ENCODE measurements at regions not wholly inside any gene's neighbourhood (a gene's known extent, or its start where the extent isn't known, plus 50 kb on each side); places are given as distances from the start of the nearest gene placed in this dataset.

DNA sequence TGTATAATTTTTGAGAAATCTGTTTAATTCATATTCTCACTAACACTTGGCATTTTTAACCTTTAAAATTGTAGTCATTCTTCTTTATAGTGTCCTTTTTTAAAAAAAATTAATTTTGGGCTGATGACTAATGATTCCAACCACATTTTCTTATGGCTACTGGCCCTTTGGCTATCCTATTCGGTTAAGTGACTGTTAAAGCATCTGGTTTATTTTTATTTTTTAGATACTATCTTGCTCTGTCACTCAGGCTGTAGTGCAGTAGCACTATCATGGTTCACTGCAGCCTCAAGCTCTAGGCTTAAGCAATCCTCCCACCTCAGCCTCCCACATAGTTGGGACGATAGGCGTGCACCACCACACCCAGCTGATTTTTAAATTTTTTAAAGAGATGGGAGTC lies 723.2 kb upstream of the CXADR start:
- TF ChIP-seq POLR2A (IDR thresholded peaks at IDR 0.05), result no peak
- TF ChIP-seq, protein P1, sequence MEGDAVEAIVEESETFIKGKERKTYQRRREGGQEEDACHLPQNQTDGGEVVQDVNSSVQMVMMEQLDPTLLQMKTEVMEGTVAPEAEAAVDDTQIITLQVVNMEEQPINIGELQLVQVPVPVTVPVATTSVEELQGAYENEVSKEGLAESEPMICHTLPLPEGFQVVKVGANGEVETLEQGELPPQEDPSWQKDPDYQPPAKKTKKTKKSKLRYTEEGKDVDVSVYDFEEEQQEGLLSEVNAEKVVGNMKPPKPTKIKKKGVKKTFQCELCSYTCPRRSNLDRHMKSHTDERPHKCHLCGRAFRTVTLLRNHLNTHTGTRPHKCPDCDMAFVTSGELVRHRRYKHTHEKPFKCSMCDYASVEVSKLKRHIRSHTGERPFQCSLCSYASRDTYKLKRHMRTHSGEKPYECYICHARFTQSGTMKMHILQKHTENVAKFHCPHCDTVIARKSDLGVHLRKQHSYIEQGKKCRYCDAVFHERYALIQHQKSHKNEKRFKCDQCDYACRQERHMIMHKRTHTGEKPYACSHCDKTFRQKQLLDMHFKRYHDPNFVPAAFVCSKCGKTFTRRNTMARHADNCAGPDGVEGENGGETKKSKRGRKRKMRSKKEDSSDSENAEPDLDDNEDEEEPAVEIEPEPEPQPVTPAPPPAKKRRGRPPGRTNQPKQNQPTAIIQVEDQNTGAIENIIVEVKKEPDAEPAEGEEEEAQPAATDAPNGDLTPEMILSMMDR (IDR thresholded peaks at IDR 0.05), result no peak

DNA sequence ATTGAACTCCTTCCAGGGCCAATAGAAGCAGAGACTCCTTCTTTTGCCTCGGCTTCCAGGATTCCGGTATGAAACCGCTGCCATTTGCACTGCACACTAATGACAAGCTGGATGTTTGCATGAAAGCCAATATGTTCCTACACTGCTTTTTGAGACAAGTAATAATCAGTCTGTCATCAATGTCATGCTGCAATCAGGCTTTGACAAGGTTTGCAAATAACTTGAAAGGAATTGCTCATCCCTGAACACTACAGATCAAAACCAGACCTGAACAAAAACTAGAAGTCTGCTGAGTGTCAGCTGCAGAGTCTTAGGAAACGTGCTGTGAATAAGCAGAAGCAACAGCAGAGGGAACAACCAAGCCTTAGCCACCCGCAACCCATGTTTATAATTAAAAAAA lies 720.7 kb upstream of the CXADR start:
- WGBS, 2 donors, result 59% methylated on average over 5 of the region's 5 CpGs
- intact Hi-C loops (cut with DNase I; ENCODE audit: low total_unique reads), result no loop called here
- DNase-seq (ENCODE audit: low spot score in 2 of 2), result peak in 1 of 2 donors; percentile 15
- TF ChIP-seq, protein P1 (IDR thresholded peaks at IDR 0.05), result no peak
- TF ChIP-seq POLR2A (IDR thresholded peaks at IDR 0.05), result no peak
- no peak overlapping the region for H3K4me3 ChIP-seq (ENCODE audit: low read depth, poor library complexity, severe bottlenecking)

More for the DNA sequence above, 723.2 kb upstream of the CXADR start:
- no peak for DNase-seq (ENCODE audit: low spot score in 2 of 2)
- WGBS, 2 donors, result 54 to 70% methylated on average over 3 of the region's 3 CpGs
- no peak overlapping the region for H3K4me3 ChIP-seq (ENCODE audit: low read depth, poor library complexity, severe bottlenecking)
- intact Hi-C loops (cut with DNase I; ENCODE audit: low total_unique reads), result no loop called here

DNA sequence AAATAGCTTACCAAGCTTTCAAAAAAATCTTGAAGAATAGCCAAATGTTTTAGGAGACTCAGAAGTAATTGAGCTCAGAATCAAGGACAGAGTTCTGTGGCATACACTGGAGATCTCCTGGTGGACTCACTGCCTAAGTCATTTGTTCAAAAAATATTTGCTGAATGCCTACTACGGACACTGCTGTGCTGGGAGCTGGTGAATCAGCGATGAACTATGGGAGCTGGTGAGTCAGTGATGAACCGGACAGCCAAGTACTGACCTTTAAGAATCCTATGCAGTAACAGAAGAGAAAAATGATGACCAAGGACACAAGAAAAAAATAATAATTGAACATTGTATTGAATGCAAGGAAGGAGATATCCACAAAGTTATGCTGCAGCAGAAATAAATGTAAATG lies 717.9 kb upstream of the CXADR start:
- H3K4me3 ChIP-seq (ENCODE audit: low read depth, poor library complexity, severe bottlenecking), result no peak overlapping the region
- 54 to 71% methylated on average over 3 of the region's 3 CpGs for WGBS, 2 donors
- no peak for TF ChIP-seq POLR2A (IDR thresholded peaks at IDR 0.05)
- TF ChIP-seq, protein P1 (IDR thresholded peaks at IDR 0.05), result no peak
- peak in 1 of 2 donors; percentile 16 for DNase-seq (ENCODE audit: low spot score in 2 of 2)
- intact Hi-C loops (cut with DNase I; ENCODE audit: low total_unique reads), result no loop called here

DNA sequence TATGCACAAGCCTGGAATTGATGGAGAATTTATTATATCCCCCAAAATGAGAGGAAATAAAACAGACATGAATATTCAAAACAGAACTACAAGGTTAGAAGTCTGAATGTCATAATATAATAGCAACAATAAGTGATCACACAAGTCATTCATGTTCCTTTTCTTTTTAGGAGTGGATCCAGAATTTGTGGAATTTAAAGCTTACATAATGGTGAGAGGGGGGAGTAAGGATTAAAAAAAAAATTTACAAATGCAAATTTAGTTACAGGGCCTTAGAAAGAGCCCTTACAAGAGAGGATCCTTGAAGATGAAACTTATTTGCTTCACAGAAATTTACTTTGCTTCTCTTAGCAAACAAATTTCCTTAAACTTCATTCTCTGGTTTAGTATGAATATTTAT lies 716.1 kb upstream of the CXADR start:
- H3K4me3 ChIP-seq (ENCODE audit: low read depth, poor library complexity, severe bottlenecking), result no peak overlapping the region
- intact Hi-C loops (cut with DNase I; ENCODE audit: low total_unique reads), result no loop called here
- TF ChIP-seq, protein P1 (IDR thresholded peaks at IDR 0.05), result no peak
- no peak for TF ChIP-seq POLR2A (IDR thresholded peaks at IDR 0.05)
- no peak for DNase-seq (ENCODE audit: low spot score in 2 of 2)

DNA sequence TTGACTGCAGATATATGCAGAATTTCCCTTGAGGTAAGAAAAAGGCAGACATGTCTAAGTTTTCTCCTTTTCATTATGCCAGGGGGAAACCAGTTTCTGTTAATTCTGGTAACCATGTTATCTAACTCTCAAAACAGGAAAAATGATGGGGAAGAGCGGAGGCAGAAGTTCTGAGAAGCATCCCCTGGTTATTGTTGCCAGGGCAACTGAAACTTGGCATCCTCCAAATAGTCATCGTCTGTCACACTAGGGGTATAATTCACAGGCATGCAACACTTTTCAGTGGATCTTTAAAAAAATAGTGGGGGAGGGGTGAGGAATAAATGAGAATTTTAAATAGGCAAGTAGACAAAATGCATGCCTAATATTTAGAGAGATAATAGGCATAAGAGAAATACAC lies 715.3 kb upstream of the CXADR start:
- DNase-seq (ENCODE audit: low spot score in 2 of 2), result no peak
- TF ChIP-seq, protein P1 (IDR thresholded peaks at IDR 0.05), result no peak
- no peak for TF ChIP-seq POLR2A (IDR thresholded peaks at IDR 0.05)
- H3K4me3 ChIP-seq (ENCODE audit: low read depth, poor library complexity, severe bottlenecking), result no peak overlapping the region
- intact Hi-C loops (cut with DNase I; ENCODE audit: low total_unique reads), result no loop called here
- 59 to 76% methylated on average over 2 of the region's 2 CpGs for WGBS, 2 donors

DNA sequence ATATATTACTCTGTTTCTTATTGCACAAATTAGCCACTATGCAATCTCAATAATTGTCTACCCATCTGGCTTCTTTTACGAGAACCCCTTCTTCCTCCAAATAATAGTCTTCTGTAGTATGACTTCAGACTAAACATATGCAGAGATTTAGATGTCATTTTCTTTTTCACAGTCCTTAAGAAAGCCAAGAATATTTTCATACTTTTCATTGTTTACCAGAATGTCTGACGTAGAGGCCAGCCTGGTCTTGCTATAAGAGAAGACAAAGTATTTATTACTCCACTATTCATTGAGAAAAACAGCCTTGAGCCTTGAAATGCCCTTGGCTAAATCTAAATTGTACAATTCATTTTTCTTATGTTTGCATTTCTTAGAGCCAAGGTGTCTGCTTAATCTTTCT lies 714.9 kb upstream of the CXADR start:
- WGBS, 2 donors, result 64 to 71% methylated on average over 2 of the region's 2 CpGs
- H3K4me3 ChIP-seq (ENCODE audit: low read depth, poor library complexity, severe bottlenecking), result no peak overlapping the region
- TF ChIP-seq, protein P1 (IDR thresholded peaks at IDR 0.05), result no peak
- TF ChIP-seq POLR2A (IDR thresholded peaks at IDR 0.05), result no peak
- DNase-seq (ENCODE audit: low spot score in 2 of 2), result no peak
- intact Hi-C loops (cut with DNase I; ENCODE audit: low total_unique reads), result no loop called here
